NCI-H128 (cell line): ENCODE measurements at regions not wholly inside any gene's neighbourhood (a gene's known extent, or its start where the extent isn't known, plus 50 kb on each side); places are given as distances from the start of the nearest gene placed in this dataset.
"Not testable (repeated sequence)": the region's sequence is repeated elsewhere in the genome, so short reads cannot be mapped to it uniquely, and the experiment has no call there.

Source experiments
- DNase-seq: peaks from one replicate; lab custom pipeline; 2025; ENCODE audit not compliant: unreplicated experiment; lab: John Stamatoyannopoulos, UW

DNA sequence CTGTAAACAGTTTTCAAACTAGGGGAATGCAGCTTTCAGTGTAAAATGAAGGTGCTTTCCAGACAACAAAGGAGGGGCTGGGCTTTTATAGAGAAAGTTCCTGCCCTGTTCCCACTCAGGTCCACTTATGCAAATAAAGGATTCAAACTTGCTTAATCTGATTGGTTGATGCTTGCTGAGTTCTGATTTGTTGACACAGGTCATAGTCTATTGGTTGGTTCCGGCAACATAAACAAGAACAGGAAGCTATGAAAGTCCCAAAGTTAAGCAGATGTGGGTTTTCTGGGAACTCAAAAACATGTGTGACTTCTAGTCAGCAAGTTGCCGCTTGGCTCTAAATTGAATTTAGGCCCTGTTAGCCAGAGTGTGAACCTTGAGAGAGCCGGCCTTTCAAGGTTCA lies 194.2 kb upstream of the SVIL start:
- DNase-seq: no peak

DNA sequence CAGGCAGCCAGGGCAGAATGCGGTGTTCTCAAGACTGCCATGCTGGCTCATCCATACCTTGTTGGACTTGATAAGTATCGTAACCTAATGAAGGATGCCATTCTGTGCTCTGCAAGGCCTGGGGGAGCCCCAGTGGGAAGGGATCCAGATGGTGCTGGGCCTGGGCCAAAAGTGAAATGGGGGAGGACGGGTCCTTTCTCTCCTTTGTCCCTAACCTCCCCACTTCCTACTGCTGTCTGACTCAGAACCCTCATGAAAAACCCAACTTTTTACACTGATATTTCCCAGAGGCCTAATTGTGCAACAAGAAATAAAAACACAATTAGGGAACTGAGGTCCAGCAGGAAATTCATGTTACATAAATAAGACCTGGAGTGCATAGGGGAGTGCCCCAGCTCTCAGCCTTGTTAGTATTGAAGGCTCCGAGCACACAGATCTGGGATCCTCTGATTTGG lies 193.7 kb upstream of the SVIL start:
- DNase-seq: no peak

DNA sequence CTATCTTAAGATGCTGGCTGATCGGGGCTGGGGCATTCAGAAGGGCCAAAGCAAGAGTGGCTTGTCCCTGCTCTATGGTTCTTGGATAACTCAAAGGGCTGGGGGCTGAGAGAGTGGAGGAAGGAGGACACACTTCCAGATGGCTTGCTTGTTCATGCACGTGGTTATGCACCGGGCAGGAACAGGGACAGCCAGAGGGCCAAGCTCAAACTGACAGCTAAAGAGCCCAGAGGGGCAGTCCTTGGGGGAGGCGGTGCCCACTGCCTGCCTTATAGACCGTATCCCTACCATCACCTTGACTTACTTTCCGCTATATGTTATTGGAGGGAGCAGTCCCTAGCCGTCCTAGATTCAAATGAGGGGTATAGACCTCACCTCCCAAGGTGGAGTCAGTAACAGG lies 192.7 kb upstream of the SVIL start:
- DNase-seq: no peak

DNA sequence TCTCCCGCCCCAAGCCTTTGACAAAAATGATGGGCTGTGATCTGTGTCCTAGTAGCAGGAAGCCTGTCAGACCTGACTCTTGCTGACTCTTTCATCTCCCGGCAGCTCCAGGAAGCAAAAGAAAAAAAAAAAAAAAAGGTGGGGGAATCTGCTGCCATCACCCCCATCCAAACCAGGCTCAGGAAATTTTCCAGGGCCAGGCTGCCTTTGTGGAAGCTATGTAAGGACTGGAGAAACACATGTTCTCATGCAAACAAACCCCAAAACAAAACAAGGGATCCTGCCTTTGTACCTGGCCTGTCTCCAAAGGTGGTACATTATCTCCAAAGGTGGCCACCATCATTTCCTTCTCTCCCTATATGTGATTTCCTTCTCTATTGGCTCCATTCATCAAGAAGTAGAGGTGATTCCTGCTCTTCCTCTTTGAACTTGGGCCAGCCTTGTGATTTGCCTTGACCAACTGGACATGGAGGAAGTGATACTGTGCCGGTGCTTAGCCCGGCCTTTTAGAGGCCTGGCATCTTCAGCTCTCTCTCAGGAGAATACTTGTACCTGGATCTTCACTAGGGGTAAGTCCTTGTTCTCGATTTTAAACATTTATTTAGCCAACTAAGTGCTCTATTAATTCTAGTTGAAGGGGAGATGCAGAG lies 192.2 kb upstream of the SVIL start:
- DNase-seq: no peak

DNA sequence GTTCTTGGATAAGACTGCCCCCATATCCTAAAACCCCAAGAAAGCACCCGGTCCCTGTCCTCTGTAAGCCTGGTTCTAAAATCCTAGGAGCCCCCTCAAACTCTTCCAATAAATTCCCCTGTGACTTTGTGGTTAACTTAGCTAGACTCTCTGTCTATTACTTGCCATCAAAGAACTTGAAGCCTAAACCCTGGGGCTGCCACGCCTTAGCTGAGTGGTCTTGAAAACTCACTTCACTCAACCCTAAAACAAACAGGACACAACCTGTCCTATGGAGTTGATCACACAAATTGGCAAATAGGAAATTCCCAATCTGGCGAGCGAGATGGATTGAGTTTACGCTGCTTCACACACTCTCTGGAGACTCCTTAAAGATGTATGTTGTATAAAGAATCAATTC lies 191.4 kb upstream of the SVIL start:
- no peak for DNase-seq

DNA sequence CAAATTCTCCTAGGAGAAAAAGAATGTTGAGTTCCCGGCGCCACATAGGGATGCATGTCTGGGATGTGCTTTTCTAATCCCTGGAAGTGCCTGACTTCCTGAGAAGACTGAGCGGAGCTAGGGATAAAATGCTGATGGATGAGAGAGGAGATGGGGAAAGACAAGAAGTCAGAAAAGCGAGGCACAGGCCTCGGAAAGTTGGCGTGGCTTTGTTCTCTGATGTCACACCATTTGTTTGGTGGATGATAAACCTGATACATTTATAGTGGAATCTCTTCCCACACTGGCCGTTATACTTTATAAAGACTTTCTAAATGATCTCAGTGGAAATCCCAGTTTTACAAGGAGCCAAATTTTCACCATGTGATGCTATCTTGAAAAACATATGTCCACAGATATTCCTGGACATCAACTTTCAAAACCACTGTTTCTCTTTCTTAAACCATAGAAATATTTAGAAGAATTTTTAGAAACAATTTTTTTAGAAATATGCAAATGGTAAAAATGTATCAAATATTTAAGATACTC lies 188.8 kb upstream of the SVIL start:
- no peak for DNase-seq

GRCh38 chr10:29820890-29821461 lies 186.2 kb upstream of the SVIL start:
- DNase-seq: no peak

DNA sequence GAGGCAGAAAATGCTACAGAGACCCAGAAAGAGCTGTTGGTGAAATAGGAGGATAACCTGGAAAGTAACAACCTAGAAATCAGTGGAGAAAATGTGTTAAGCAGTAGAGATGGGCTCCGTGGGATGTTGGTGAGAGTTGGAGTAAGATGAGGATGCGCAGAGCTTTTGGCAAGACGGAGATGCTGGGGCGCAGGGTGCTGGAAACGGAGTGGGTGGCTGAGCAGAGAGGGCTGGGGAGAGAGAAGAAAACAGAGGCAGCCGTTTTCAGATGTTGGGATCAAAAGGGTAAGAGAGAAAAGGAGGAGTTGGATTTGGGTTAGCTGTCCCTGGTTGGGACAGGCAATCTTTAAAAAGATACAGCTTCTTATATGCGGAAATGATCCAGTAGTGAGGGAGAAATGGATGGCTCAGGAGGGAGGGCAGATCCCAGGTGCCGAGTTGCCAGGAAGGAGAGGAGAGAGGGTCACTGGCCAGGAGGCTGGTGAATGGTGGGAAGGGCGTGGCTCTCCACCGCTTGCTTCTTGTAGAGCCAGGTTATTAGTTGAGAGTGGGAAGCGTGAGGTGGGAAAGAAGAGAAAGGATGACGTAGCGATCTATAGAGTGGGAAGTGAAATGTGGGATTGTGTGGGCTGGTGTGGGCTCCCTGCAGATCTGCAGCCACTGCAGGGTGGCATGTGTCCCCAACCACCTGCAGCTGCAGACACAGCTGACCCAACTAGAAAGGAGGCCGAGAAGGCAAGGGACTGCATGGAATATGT lies 182.2 kb upstream of the SVIL start:
- no peak for DNase-seq

GRCh38 chr10:29815572-29815971 lies 180.8 kb upstream of the SVIL start:
- no peak for DNase-seq

- DNase-seq: no peak
Observed at GRCh38 chr10:29811751-29812427, 177.1 kb upstream of the SVIL start.

GRCh38 chr10:29810816-29811215 lies 176.0 kb upstream of the SVIL start:
- no peak for DNase-seq

GRCh38 chr10:29810231-29810630 lies 175.5 kb upstream of the SVIL start:
- not testable (repeated sequence) for DNase-seq

- DNase-seq: no peak
Observed at GRCh38 chr10:29809383-29809782, 174.6 kb upstream of the SVIL start.

GRCh38 chr10:29807163-29807806 lies 172.5 kb upstream of the SVIL start:
- no peak for DNase-seq

GRCh38 chr10:29806350-29806788 lies 171.6 kb upstream of the SVIL start:
- DNase-seq: no peak

DNA sequence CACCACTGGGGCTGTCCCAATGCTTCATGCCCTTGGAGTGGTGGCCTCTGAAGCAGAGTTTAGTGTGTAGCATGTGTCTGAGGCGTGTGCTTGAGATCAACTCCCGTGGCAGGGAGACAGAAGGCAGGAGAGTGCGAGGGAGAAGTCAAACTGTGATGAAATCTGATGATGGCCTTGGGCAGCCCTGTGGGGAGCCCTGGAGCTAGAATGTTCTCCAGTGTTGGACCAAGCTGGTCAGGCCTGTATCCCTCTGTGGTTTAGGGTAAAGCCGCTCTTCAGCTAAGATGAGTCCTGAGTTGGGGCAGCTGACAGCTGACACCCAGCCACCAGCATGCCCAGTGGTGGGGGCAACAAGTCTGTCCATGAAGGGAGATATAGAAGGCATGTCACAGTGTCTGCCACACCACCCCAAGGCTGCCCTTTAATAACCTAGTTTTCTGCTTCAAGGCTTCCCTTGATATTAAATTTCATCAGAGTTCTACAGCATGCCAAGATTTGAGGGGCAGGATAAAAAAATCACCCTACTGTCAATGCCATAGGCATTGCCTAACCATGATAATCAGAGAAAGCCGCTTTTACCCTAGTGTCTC lies 170.5 kb upstream of the SVIL start:
- DNase-seq: no peak

DNA sequence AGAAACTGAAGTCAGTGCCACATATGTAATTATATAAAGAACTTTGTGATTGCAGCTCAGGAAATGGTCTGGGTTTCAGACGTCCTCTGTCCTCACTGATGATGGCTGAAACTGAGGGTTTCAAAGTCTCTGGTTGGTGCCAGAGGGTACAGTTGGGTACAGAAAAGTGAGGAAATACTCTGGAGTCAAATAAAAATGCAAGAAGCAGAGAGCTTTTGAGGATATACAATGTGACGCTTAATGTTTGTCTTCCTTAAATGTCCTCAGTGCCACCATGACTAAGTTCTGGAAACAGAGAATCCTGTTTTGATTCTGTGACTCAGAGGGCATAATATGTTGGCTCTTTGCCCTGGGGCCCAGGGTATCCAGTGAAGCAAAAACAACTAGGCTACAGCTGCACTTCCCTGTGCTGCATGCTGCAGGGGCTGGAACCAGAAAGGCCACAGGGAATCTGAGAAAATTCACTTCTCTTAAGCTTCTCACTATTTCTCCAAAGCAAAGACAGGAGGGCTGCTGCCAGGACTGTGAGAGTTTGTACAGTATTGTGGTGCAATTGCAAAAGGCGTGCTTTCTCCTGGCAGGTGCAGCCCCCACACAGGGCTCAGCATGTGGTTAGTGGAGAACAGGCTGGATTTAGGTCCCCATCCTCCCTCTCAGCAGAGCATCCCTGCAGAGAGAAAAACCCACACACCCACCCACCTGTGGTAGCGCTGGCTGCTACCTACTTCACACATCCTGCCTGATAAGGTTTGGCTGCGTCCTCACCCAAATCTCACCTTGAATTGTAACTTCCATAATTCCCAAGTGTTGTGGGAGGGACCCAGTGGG lies 169.5 kb upstream of the SVIL start:
- DNase-seq: no peak

DNA sequence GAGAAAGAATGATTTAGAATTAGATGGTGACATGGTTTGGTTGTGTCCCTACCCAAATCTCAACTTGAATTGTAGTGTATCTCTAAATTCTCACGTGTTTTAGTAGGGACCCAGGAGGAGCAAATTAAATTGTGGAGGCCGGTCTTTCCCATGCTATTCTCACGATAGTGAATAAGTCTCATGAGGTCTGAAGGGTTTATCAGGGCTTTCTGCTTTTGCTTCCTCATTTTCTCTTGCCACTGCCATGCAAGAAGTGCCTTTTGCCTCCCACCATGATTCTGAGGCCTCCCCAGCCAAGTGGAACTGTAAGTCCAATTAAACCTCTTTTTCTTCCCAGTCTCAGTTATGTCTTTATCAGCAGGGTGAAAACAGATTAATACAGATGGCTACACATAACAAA lies 167.4 kb upstream of the SVIL start:
- no peak for DNase-seq

- DNase-seq: no peak
Observed at GRCh38 chr10:29798921-29799690, 164.3 kb upstream of the SVIL start.
